A673 (cell line): ENCODE measurements at regions not wholly inside any gene's neighbourhood (a gene's known extent, or its start where the extent isn't known, plus 50 kb on each side); places are given as distances from the start of the nearest gene placed in this dataset.

Experiments used
- BruUV-seq: library from RNA; stranded (reverse); fragments of 400-500 nt; replicated peaks from 2 replicates; lab custom pipeline; 2021; lab: Mats Ljungman, UMichigan
- CTCF ChIA-PET: fragments of 300-600 bp; sonication (Branson Sonifier 250); formaldehyde crosslinking; loops from one replicate; lab custom pipeline; 2022; ENCODE audit warnings: antibody characterized with exemption; lab: Charles Lee
- POLR2A ChIA-PET: fragments of 300-600 bp; sonication (Branson Sonifier 250); formaldehyde crosslinking; loops from one replicate; lab custom pipeline; 2022; ENCODE audit warnings: antibody characterized with exemption; ENCODE audit not compliant: low non-redundant PET; lab: Charles Lee
- DNase-seq: peaks from one replicate; pipeline ENCODE4 v3.0.0-alpha.2; 2015; ENCODE audit warnings: low spot score
- H3K27ac ChIP-seq: fragments of 200-600 bp; sonication (generic); 2 replicates; pipeline ENCODE4 v1.5.1; 2016; ENCODE audit warnings: mixed run types, low read depth, mild to moderate bottlenecking, mixed read lengths, antibody characterized with exemption, low read length; ENCODE audit not compliant: poor library complexity, severe bottlenecking
- H3K27me3 ChIP-seq: fragments of 200-600 bp; sonication (generic); replicated peaks from 2 replicates; pipeline ENCODE4 v1.6.1; 2017; ENCODE audit warnings: mixed run types, low read depth, mild to moderate bottlenecking, mixed read lengths, antibody characterized with exemption, low read length; ENCODE audit not compliant: insufficient read depth, poor library complexity
- H3K36me3 ChIP-seq: fragments of 200-600 bp; sonication (generic); 2 replicates; pipeline ENCODE4 v1.6.1; 2016; ENCODE audit warnings: mixed run types, mild to moderate bottlenecking, mixed read lengths, antibody characterized with exemption, low read length; ENCODE audit not compliant: insufficient read depth, poor library complexity, severe bottlenecking
- H3K4me1 ChIP-seq: fragments of 200-600 bp; sonication (generic); 2 replicates; pipeline ENCODE4 v1.6.1; 2017; ENCODE audit warnings: mixed run types, mild to moderate bottlenecking, mixed read lengths, antibody characterized with exemption, low read length; ENCODE audit not compliant: insufficient read depth, poor library complexity, severe bottlenecking
- H3K4me3 ChIP-seq: fragments of 200-600 bp; sonication (generic); 2 replicates; pipeline ENCODE4 v1.5.1; 2016; ENCODE audit warnings: low read depth, mixed run types, mild to moderate bottlenecking, mixed read lengths, low read length; ENCODE audit not compliant: poor library complexity, severe bottlenecking
- H3K9me3 ChIP-seq: fragments of 200-600 bp; sonication (generic); 2 replicates; pipeline ENCODE4 v1.6.1; 2016; ENCODE audit warnings: mixed run types, low read depth, mild to moderate bottlenecking, mixed read lengths, antibody characterized with exemption, low read length; ENCODE audit not compliant: poor library complexity, severe bottlenecking
- CTCF ChIP-seq: fragments of 300-800, 200-600 bp; sonication (generic); conservative IDR thresholded peaks from 2 replicates; pipeline ENCODE4 v1.5.1; 2017; ENCODE audit warnings: low read depth, mild to moderate bottlenecking, antibody characterized with exemption, low read length, moderate library complexity, mixed read lengths
- EZH2 ChIP-seq: fragments of 200-600 bp; sonication (generic); IDR thresholded peaks from 2 replicates; pipeline ENCODE4 v1.6.1; 2017; ENCODE audit warnings: borderline replicate concordance, low read depth, mild to moderate bottlenecking, mixed read lengths, antibody characterized with exemption, low read length; ENCODE audit not compliant: poor library complexity, severe bottlenecking
- intact Hi-C: fragments of 100-400 bp; cut with micrococcal nuclease; formaldehyde crosslinking; loops from one replicate; pipeline ENCODE4 v1.10.0; 2022; ENCODE audit not compliant: unreplicated experiment

DNA sequence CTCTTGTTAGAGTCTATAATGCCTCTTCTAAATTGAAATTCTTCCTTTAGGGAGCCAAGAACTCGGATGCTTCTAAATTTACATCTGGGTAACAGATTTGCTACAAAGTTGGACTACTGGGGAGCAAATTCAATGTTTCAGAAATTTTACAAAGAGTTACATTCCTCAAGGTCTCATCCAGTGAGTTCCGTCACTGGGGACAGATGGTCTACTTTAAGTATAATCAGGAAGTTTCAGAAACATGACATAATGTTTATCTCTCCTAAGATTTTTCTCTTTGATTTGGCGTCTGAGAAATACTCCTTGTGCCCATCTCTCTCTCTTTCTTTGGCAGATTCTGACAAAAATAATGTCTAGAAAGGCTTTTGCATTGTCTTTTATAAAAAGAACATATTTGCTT, 81.5 kb upstream of the MBNL2 start:
- BruUV-seq: no TSS peak
- DNase-seq: no peak
- peaks cover 3% of the 10 kb centered on the region for H3K4me1 ChIP-seq
- no peaks in the 10 kb centered on the region for H3K36me3 ChIP-seq
- H3K27ac ChIP-seq: no peak overlapping the region
- H3K4me3 ChIP-seq: no peak overlapping the region
- no peak for TF ChIP-seq EZH2
- TF ChIP-seq CTCF: no peak
- ChIA-PET POLR2A (no interaction called here), CTCF (interaction anchor here (1.4 kb wide), 1 partner anchor 15 kb away, joined by 4 read pairs; no protein-coding TSS in a partner anchor)
- no peaks in the 10 kb centered on the region for H3K9me3 ChIP-seq
- H3K27me3 ChIP-seq: no peaks in the 10 kb centered on the region
- intact Hi-C loops: no loop called here

DNA sequence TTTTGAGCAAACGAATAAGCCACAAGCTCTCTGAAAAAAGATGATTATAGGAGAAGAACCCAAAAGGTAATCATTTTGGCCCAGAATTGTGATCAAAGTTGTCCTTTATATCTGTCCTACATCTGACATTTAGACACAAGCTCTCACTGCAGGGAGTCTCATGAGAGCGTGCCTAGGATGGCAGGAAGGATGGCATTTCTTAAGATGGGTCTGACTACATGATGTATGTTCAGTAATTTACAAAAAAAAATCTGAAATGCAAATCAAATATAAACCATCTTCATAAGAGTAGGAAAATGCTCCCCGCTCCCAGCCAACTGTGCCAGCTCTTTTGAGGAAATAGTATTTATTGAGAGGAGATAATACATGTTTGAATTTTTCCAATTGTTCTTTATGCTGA, 81.0 kb upstream of the MBNL2 start:
- peak; percentile 38 for DNase-seq
- Histone ChIP-seq H3K4me1 (peaks cover 3% of the 10 kb centered on the region), H3K27ac (no peak overlapping the region), H3K9me3 (no peaks in the 10 kb centered on the region), H3K36me3 (no peaks in the 10 kb centered on the region), H3K4me3 (no peak overlapping the region), H3K27me3 (no peaks in the 10 kb centered on the region)
- TF ChIP-seq CTCF (no peak), EZH2 (no peak)
- ChIA-PET CTCF (interaction anchor here (1.4 kb wide), 1 partner anchor 16 kb away, joined by 4 read pairs; no protein-coding TSS in a partner anchor), POLR2A (no interaction called here)
- BruUV-seq: no TSS peak
- intact Hi-C loops: no loop called here

- TF ChIP-seq CTCF: no peak
- no peak for TF ChIP-seq EZH2
- Histone ChIP-seq H3K4me1 (peaks cover 3% of the 10 kb centered on the region), H3K4me3 (no peak overlapping the region), H3K36me3 (no peaks in the 10 kb centered on the region), H3K27me3 (no peaks in the 10 kb centered on the region), H3K9me3 (no peaks in the 10 kb centered on the region), H3K27ac (no peak overlapping the region)
- intact Hi-C loops: no loop called here
- ChIA-PET CTCF (interaction anchor here (0.5 to 1.4 kb wide), 2 partner anchors 16 to 177 kb away, joined by 3 to 4 read pairs; no protein-coding TSS in a partner anchor), POLR2A (no interaction called here)
- BruUV-seq: no TSS peak
- DNase-seq: peak; percentile 80
Measured at GRCh38 chr13:97141564-97142005, 80.5 kb upstream of the MBNL2 start.
